Esophagus muscularis mucosa (tissue), 4 donors: ENCODE measurements at regions not wholly inside any gene's neighbourhood (a gene's known extent, or its start where the extent isn't known, plus 50 kb on each side); places are given as distances from the start of the nearest gene placed in this dataset.
"Not testable (repeated sequence)": the region's sequence is repeated elsewhere in the genome, so short reads cannot be mapped to it uniquely, and the experiment has no call there.

Source experiments
- CTCF ChIP-seq, 3 experiments: fragments of 200-600 bp in 2 of 3; fragments of 450-650 bp in 1 of 3; sonication (generic) in 2 of 3; IDR thresholded peaks; one replicate each; pipeline ENCODE4 v1.5.1; 2017 to 2019; ENCODE audit warnings: antibody characterized with exemption in 3 of 3, mild to moderate bottlenecking in 2 of 3, moderate library complexity in 1 of 3
- EP300 ChIP-seq: sonication (generic); formaldehyde crosslinking; IDR thresholded peaks from one replicate; pipeline ENCODE4 v1.6.1; 2017; ENCODE audit warnings: antibody characterized with exemption
- POLR2AphosphoS5 ChIP-seq, 2 donors: sonication (generic); formaldehyde crosslinking; IDR thresholded peaks; one replicate each; pipeline ENCODE4 v1.6.1; 2017; ENCODE audit warnings: antibody characterized with exemption in 2 of 2

DNA sequence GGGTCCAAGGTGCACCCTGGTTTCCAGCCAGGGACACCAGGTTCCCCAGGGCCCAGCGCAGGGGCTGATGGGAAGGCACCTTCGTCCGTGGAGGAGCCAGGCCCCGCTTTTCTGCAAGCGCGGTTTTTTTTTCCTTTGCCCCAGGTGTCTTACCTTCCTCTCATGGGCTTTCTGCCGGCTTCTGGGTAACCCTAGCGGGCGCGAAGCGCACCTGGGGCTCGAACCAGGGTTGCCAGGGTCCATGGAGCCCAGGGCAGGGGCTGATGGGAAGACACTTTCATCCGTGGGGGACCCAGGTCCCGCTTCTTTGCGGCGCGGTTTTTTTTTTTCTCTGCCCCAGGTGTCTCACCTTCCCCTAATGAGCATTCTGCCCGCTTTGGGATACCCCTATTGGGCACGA is 529.3 kb downstream of the FOXD4L4 start:
- TF ChIP-seq EP300; CTCF (IDR thresholded peaks at IDR 0.05); POLR2AphosphoS5 (IDR thresholded peaks at IDR 0.05): not testable (repeated sequence)
